ENCODE measurements at regions not wholly inside any gene's neighbourhood (a gene's known extent, or its start where the extent isn't known, plus 50 kb on each side); places are given as distances from the start of the nearest gene placed in this dataset.

DNA sequence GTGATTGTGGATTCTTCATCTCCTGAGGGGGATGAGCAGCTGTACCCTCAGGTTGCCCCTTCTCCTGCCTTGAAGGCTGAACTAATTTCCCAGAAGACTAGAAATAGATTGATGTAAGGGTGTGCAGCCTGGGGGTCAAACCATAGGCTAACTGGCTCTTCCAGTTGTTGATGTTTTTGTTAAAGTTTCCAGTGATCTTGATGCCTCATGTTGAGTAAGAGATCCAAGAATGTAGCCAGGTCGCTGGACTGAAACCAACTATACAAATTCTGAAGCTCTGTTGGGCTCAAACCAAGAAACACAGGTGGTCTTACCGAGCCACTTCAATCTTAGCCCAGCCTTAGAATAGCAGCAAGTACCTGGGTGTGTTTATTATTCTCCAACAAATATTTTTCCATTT, 391.8 kb downstream of the KLF5 start:
- TF ChIP-seq, protein P1, sequence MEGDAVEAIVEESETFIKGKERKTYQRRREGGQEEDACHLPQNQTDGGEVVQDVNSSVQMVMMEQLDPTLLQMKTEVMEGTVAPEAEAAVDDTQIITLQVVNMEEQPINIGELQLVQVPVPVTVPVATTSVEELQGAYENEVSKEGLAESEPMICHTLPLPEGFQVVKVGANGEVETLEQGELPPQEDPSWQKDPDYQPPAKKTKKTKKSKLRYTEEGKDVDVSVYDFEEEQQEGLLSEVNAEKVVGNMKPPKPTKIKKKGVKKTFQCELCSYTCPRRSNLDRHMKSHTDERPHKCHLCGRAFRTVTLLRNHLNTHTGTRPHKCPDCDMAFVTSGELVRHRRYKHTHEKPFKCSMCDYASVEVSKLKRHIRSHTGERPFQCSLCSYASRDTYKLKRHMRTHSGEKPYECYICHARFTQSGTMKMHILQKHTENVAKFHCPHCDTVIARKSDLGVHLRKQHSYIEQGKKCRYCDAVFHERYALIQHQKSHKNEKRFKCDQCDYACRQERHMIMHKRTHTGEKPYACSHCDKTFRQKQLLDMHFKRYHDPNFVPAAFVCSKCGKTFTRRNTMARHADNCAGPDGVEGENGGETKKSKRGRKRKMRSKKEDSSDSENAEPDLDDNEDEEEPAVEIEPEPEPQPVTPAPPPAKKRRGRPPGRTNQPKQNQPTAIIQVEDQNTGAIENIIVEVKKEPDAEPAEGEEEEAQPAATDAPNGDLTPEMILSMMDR (IDR thresholded peaks at IDR 0.05): no peak

DNA sequence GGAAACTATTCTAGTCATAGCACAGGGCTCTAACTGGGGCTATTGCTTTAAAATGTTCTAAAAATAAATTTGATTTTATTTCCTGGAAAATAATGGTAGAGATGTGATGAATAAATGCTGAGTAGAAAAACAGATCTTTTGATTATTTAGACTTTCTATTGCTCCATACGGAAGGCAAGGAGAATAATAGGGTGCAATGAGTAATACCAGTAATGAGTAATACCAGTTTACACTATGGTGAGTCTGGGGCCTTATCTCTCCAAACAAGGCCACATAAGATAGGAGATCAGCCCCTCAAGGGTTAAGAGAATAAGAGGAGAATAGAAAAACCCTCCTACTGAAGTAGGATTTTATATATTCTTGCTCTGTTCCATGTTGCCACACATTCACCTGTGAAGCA, 390.4 kb downstream of the KLF5 start:
- TF ChIP-seq, protein P1 (IDR thresholded peaks at IDR 0.05): no peak

DNA sequence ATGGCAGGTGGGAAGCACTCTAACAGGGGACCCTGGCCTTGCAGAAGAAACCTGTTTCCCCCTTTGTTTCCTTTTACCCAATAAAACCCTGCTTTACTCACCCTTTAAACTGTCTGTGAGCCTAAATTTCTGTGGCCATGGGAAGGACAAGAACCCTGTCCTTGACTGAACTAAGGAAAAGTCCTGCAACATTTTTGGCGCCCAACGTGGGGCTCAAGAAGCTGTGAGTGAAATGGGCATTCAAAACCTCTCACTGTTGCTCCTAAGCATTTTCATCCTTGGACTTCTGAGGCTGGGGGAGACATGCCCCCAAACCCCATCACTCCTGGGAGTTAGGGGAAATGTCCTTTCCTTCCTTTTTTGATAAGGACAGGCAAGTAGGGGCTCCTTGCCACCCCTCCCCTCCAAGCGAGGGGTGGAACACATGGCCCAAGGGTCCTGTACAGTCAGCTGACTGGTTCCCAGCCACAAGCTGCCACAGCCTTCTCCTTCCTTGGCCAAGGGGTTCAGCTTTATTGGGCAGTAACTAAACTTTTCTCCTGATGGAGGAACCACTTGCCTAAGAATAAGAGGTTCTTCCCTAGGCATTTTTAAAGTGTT, 381.6 kb downstream of the KLF5 start:
- TF ChIP-seq, protein P1 (IDR thresholded peaks at IDR 0.05): no peak

DNA sequence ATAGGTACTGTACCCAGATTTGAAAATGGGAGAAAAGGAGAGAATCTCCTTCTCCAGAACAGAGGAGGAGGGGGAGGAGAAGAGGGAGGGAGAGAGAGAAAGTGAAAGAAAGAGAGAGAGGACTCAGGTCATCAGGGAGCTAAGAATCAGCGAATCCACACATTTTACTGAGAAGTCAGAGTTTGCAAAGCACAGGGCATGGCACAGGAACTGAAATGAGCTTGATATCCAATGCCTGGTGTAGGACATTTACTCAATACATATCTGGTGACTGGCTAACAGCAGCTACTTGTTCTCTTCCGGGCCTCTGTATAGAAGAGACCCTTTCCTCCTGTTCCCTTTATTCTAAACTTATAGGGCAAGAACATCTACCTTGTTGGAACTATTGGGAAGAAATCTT, 375.1 kb downstream of the KLF5 start:
- TF ChIP-seq, protein P1 (IDR thresholded peaks at IDR 0.05): no peak

DNA sequence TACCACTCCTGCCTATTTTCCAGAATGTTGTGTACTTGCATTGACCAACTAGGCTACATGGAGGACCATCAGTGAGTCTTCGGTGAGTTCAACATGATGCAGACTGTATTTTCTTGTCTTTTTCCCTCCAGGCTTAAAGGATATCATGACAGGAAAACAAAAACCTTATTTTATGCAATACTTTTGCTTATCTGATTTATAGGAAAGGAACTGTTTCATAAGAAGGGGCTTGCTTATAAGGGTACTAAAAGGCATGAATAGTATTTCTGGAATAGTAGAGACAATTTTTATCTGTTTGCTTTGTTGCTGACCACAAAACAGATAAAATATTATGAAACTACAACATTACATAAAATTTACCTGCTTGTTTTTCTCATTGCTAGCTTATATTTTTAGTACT, 374.7 kb downstream of the KLF5 start:
- TF ChIP-seq, protein P1 (IDR thresholded peaks at IDR 0.05): no peak

DNA sequence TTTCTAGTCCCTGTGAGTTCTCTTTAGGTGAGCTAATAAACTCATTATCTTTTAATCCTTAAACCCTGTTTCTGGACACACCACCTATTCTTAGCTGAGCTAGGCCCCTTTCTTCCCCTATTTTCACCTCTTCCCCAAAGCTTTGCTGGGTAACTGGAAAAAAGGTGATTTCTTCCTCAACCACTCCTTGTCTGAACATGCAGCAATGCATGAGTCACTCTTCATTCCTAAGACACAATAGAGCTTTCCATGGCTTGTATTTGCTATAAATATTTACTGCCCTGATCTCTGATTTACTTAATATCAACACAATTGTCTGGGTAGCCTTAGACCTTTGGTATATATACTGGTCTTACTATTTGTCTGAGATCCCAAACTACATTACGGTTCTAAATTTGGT, 370.9 kb downstream of the KLF5 start:
- TF ChIP-seq, protein P1 (IDR thresholded peaks at IDR 0.05): no peak

DNA sequence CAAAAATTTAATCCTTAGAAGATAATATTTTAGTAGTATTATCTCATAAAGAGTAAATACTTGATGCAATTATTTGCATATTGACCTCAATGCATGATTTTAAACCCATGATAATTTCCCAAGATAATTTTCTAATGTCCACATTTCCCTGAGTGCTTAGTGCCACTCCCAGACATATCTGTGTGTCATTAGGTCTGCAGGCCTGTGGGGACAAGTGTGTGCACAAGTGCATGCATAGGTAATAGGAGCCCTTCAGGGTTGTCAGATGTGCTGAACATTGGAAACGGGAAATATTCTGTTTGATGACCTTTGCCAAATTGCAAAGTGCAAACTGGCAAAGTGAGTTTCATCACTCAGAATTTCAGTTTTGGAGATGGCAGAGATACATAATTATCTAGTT, 369.9 kb downstream of the KLF5 start:
- TF ChIP-seq, protein P1 (IDR thresholded peaks at IDR 0.05): no peak

DNA sequence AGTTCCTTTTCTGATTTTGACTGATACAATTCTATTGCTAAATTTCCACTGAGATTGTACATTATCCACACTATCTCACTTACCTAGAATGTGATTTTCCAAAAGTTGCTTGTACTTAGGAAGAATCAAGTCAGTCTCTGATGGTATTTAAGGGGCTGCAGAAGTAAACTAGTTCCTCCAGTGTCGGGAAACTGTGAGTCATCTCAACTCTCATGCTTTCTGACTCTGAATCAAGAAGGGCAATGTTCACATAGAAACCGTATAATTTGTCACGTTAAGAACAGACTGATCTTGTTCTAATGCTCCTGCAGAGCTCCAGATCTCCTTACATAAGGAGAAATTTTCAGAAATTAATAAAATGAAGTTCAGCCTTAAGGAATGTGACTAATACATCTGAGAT, 369.3 kb downstream of the KLF5 start:
- TF ChIP-seq, protein P1 (IDR thresholded peaks at IDR 0.05): no peak

Data from LNCAP (cell line).